Activated CD4-positive, alpha-beta T cell treated with anti-CD3 and anti-CD28 coated beads for 36 hours (primary cell): ENCODE measurements at regions not wholly inside any gene's neighbourhood (a gene's known extent, or its start where the extent isn't known, plus 50 kb on each side); places are given as distances from the start of the nearest gene placed in this dataset.

ENCODE experiments used
- ATAC-seq: fragments of 200-7000 bp; cut with Tn5 transposase; one replicate; pipeline ENCODE4 v1.10.0; 2021; ENCODE audit warnings: mild to moderate bottlenecking, moderate library complexity
- CTCF ChIA-PET: fragments of 350-600 bp; sonication (Branson Sonifier 250); formaldehyde crosslinking; loops from one replicate; lab custom pipeline; 2021; ENCODE audit warnings: antibody characterized with exemption; lab: Charles Lee
- POLR2A ChIA-PET: fragments of 350-600 bp; sonication (Branson Sonifier 250); formaldehyde crosslinking; loops from one replicate; lab custom pipeline; 2021; ENCODE audit warnings: antibody characterized with exemption, inconsistent platforms; lab: Charles Lee
- DNase-seq: peaks from one replicate; pipeline ENCODE4 v3.0.0-alpha.2; 2020
- H3K27ac Mint-ChIP-seq: one replicate; pipeline ENCODE4 v1.8.0; 2021; ENCODE audit warnings: mixed read lengths
- H3K27me3 Mint-ChIP-seq: one replicate; pipeline ENCODE4 v1.8.0; 2021; ENCODE audit warnings: mixed read lengths
- H3K36me3 Mint-ChIP-seq: one replicate; pipeline ENCODE4 v1.8.0; 2021; ENCODE audit warnings: low read depth, mixed read lengths
- H3K4me1 Mint-ChIP-seq: one replicate; pipeline ENCODE4 v1.8.0; 2021; ENCODE audit warnings: mixed read lengths
- H3K4me3 Mint-ChIP-seq: one replicate; pipeline ENCODE4 v1.8.0; 2021; ENCODE audit warnings: mild to moderate bottlenecking, moderate library complexity, mixed read lengths
- H3K9me3 Mint-ChIP-seq: one replicate; pipeline ENCODE4 v1.8.0; 2021; ENCODE audit warnings: low read depth, mixed read lengths
- intact Hi-C, 2 experiments: fragments of 100-400 bp; cut with DNase I in 1 of 2; cut with micrococcal nuclease in 1 of 2; formaldehyde crosslinking; loops; one replicate each; pipeline versions ENCODE4 v1.14.2 to v1.15.1; 2022 to 2024; cut with DNase I, micrococcal nuclease

DNA sequence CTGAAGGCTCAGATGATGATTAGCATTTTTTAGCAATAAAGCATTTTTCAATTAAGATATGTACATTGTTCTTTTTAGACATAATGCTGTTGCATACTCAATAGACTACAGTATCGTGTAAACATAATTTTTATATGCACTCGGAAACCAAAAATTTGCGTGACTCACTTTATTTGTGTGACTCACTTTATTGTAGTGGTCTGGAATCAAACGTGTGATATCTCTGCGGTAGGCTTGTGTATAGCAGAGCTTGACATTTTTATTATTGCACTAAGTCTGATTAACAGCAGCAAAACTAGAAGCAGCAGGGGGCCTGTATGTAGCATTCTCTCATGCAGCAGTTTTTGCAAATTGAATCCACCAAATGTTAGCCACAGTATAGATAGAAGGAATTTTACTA lies 119.1 kb upstream of the PRDX4 start:
- Mint-ChIP-seq H3K27ac (no peak overlapping the region), H3K27me3 (no peaks in the 10 kb centered on the region), H3K9me3 (no peaks in the 10 kb centered on the region), H3K36me3 (no peaks in the 10 kb centered on the region), H3K4me1 (no peaks in the 10 kb centered on the region), H3K4me3 (no peak overlapping the region)
- ChIA-PET CTCF (no interaction called here), POLR2A (no interaction called here)
- no peak for ATAC-seq
- intact Hi-C loops = no loop called here
- DNase-seq = no peak

DNA sequence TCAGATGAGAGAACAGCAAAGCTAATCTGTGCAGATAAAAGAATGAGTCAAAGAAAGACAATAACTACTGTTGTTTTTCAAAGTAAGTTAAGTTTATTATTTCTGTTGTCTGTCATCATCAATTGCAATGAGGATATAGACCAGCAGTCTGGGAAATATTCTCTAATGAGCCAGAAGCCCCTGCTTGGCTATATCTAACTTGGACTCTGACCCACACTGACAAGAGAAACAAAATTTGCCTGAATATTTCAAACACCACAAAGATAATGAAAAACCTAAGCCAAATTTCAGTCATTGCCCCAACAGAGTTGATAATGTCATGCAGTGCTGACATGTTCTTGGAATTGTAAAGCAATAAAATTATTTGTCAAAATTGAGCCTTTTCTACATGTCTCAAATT lies 115.0 kb upstream of the PRDX4 start:
- Mint-ChIP-seq H3K36me3 (no peaks in the 10 kb centered on the region), H3K27me3 (no peaks in the 10 kb centered on the region), H3K4me3 (no peak overlapping the region), H3K9me3 (peaks cover 5% of the 10 kb centered on the region), H3K27ac (no peak overlapping the region), H3K4me1 (no peaks in the 10 kb centered on the region)
- ATAC-seq (no peak), DNase-seq (no peak)
- intact Hi-C loops = no loop called here
- POLR2A ChIA-PET = no interaction called here
- CTCF ChIA-PET = no interaction called here

DNA sequence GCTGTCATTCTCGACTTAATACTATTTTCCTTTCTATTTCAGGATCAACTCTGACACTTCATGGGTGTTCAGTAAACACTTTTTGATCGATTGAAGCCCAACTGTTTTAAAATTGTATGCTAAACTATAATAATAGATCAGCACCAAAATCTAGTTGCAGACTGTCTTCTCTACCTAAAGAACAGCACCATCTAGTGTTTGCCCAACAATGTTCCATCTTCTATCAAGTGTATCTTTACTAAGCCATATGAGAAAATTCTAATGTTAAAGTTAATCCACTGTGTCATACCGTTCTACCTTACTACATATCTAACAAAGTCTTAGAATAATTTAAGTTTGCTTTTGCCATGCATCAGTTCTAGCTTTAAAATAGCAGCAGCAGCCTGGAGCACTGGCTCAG lies 113.0 kb upstream of the PRDX4 start:
- intact Hi-C loops = no loop called here
- ChIA-PET CTCF (no interaction called here), POLR2A (no interaction called here)
- no peak overlapping the region for H3K27ac Mint-ChIP-seq
- DNase-seq = no peak
- peaks cover 9% of the 10 kb centered on the region for H3K9me3 Mint-ChIP-seq
- H3K4me1 Mint-ChIP-seq = no peaks in the 10 kb centered on the region
- no peak for ATAC-seq
- no peaks in the 10 kb centered on the region for H3K36me3 Mint-ChIP-seq
- H3K27me3 Mint-ChIP-seq = no peaks in the 10 kb centered on the region
- H3K4me3 Mint-ChIP-seq = no peak overlapping the region

DNA sequence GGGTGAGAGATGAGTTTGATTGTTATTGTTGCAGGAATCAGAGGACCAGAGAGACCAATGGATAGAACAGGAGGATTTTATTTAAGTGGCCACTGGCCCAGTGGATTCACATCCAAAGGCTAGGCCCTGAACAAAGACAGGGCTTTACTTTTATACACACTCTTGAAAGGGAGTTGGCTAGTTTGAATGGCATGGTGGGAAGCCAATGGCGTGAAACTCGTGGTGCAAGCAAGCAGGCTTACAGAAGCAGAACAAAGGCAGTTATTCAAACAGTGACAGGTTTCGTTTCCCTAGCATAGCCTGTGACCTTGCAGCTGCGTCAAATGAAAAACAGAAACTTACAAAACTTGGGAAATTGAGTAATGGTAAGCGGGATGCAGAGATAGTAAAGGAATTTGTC lies 110.2 kb upstream of the PRDX4 start:
- ATAC-seq (no peak), DNase-seq (no peak)
- peaks cover 10% of the 10 kb centered on the region for H3K9me3 Mint-ChIP-seq
- POLR2A ChIA-PET = no interaction called here
- CTCF ChIA-PET = interaction anchor here (1.3 to 1.5 kb wide), 2 partner anchors 10 to 12 kb away, joined by 3 to 4 read pairs; no protein-coding TSS in a partner anchor
- no peak overlapping the region for H3K4me3 Mint-ChIP-seq
- intact Hi-C loops = no loop called here
- no peaks in the 10 kb centered on the region for H3K36me3 Mint-ChIP-seq
- H3K27ac Mint-ChIP-seq = no peak overlapping the region
- H3K4me1 Mint-ChIP-seq = no peaks in the 10 kb centered on the region
- H3K27me3 Mint-ChIP-seq = no peaks in the 10 kb centered on the region

DNA sequence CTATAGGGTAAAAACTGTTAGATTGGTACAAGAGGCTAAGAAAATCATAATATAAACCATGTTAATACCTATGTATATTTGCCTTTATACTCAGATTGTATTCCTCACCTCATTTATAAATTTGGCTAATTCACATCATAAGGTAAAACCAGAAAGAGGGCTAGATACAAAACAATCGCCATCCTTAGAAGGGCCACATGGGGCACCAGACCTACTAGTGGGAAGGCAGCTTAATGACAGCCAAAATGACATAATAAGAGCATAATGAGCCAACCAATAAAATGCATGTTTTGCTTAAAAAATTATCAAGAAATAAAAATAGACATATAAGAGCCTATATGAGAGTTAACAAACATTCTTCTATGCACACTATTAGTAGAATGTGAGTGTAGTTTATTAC lies 107.3 kb upstream of the PRDX4 start:
- H3K9me3 Mint-ChIP-seq = peaks cover 10% of the 10 kb centered on the region
- POLR2A ChIA-PET = no interaction called here

DNA sequence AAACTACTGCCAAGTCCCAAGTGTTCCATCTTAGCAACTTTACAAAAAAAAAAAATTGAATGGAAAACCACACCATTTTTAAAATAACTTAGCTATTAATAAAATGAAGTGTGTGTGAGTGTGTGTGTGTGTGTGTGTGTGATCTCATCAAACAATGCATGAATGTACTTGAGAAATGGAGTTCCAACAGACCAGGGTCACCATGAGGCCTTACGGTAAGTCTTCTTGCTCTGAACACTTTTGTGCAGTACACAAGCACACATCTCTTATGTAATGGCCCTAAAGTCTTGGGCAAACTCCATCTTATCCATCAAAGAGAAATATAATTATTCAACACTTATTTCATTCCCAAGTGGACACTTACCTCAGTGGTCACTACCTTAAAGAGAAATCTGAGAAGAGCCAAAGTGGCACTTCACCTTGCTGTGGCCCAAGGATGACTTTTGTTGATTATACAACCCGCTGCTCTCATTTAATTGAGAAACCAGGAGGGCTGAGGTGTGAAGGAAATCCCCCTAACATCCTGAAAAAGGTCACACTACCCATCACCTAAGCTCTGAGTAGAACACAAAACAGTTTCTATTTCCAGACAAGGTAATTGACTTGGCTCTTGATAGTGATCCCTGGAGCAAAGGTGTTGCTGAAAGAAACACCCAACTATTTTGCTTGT lies 96.5 kb upstream of the PRDX4 start:
- DNase-seq (no peak), ATAC-seq (no peak)
- no peak overlapping the region for H3K4me3 Mint-ChIP-seq
- peaks cover 2% of the 10 kb centered on the region for H3K27me3 Mint-ChIP-seq
- no peaks in the 10 kb centered on the region for H3K9me3 Mint-ChIP-seq
- no peaks in the 10 kb centered on the region for H3K4me1 Mint-ChIP-seq
- intact Hi-C loops = no loop called here
- H3K27ac Mint-ChIP-seq = no peak overlapping the region
- ChIA-PET CTCF (no interaction called here), POLR2A (no interaction called here)
- H3K36me3 Mint-ChIP-seq = no peaks in the 10 kb centered on the region

More for the DNA sequence above, 107.3 kb upstream of the PRDX4 start:
- intact Hi-C loops = no loop called here
- Mint-ChIP-seq H3K36me3 (no peaks in the 10 kb centered on the region), H3K4me1 (no peaks in the 10 kb centered on the region), H3K27me3 (no peaks in the 10 kb centered on the region), H3K27ac (no peak overlapping the region), H3K4me3 (no peak overlapping the region)
- no peak for DNase-seq
- CTCF ChIA-PET = no interaction called here
- no peak for ATAC-seq

DNA sequence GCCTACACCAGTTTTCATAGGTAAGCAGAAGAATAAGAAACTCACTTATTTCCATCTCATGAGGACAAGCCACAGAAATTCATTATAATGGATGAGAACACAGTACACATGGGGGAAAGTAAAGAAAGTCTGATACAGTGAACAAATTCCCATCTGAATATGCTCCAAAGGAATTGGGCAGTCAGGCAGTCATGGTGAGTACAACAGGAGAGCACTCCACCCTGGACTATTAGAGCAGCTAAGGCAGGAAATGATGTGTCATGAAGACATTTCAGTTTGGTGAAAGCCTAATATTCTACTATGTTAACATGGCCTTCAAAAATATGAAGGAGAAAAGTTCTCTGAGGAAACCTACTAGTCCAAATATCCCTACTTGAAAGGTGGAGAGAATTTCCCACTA lies 92.0 kb upstream of the PRDX4 start:
- intact Hi-C loops = no loop called here
- Mint-ChIP-seq H3K36me3 (no peaks in the 10 kb centered on the region), H3K27ac (no peak overlapping the region), H3K4me1 (no peaks in the 10 kb centered on the region), H3K27me3 (no peaks in the 10 kb centered on the region), H3K4me3 (no peak overlapping the region), H3K9me3 (no peaks in the 10 kb centered on the region)
- ChIA-PET CTCF (no interaction called here), POLR2A (no interaction called here)
- no peak for ATAC-seq
- no peak for DNase-seq

DNA sequence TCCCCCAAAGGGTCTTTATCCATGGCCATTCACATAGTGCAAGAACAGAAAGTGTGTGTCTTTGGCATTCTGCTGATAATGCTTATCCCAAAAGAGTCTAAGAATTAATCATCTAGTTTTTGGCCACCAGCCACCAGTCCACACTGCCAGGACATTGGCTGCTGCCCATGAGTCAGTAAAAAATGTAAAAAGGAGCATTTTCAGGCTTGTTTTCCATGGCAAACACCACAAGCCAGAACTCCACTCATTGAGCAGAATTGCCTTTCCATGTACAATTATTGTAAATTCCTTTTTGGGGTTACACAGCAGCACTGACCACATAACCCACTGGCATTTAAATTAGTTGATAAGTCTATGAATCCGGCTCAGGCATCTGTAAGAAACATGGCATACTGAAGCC lies 89.2 kb upstream of the PRDX4 start:
- Mint-ChIP-seq H3K4me1 (no peaks in the 10 kb centered on the region), H3K27me3 (no peaks in the 10 kb centered on the region), H3K4me3 (no peak overlapping the region), H3K27ac (no peak overlapping the region), H3K36me3 (no peaks in the 10 kb centered on the region), H3K9me3 (no peaks in the 10 kb centered on the region)
- intact Hi-C loops = no loop called here
- ChIA-PET POLR2A (no interaction called here), CTCF (no interaction called here)
- ATAC-seq = no peak
- DNase-seq = no peak

DNA sequence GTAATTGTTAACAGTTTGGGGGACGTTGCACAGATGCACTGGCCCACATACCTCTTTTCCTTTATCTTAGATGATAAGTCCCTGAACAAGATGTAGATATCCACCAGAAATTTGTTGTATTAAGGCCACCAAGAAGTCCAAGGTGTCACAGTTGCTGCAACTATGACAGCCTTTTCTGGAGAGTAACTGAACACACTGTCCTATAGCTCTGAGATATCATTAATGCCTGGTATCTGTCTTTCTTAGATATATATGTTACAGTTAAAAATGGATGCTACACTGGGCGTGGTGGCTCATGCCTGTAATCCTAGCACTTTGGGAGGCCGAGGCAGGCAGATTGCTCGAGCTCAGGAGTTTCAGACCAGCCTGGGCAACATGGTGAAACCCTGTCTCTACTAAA lies 77.8 kb upstream of the PRDX4 start:
- peaks cover 2% of the 10 kb centered on the region for H3K27me3 Mint-ChIP-seq
- no peak overlapping the region for H3K27ac Mint-ChIP-seq
- CTCF ChIA-PET = interaction anchor here (0.6 kb wide), 1 partner anchor 312 kb away, joined by 3 read pairs; no protein-coding TSS in a partner anchor
- intact Hi-C loops = no loop called here
- no peak for ATAC-seq
- H3K9me3 Mint-ChIP-seq = no peaks in the 10 kb centered on the region
- no peak overlapping the region for H3K4me3 Mint-ChIP-seq
- no peak for DNase-seq
- POLR2A ChIA-PET = no interaction called here
- no peaks in the 10 kb centered on the region for H3K36me3 Mint-ChIP-seq
- no peaks in the 10 kb centered on the region for H3K4me1 Mint-ChIP-seq

DNA sequence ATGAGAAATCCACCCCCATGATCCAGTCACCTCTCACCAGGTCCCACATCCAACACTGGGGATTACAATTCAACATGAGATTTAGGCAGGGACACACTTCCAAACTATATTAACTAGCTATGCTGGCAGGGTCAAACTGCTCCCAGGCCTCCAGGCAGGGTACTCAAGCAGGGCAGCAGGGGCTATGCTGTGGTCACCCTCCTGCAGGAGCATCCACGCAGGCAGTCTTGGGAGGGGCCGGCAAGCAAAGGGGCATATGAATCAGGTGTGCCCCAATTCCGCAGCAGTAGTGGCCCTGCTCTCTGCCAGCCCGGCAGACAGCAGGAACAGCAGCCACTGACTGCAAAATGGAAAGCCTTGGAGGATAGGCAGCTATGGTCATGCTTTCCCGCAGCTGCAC lies 74.6 kb upstream of the PRDX4 start:
- Mint-ChIP-seq H3K4me3 (no peak overlapping the region), H3K27me3 (peaks cover 2% of the 10 kb centered on the region), H3K4me1 (no peaks in the 10 kb centered on the region), H3K27ac (no peak overlapping the region), H3K9me3 (no peaks in the 10 kb centered on the region), H3K36me3 (no peaks in the 10 kb centered on the region)
- ChIA-PET CTCF (no interaction called here), POLR2A (no interaction called here)
- intact Hi-C loops = no loop called here
- DNase-seq (no peak), ATAC-seq (no peak)

DNA sequence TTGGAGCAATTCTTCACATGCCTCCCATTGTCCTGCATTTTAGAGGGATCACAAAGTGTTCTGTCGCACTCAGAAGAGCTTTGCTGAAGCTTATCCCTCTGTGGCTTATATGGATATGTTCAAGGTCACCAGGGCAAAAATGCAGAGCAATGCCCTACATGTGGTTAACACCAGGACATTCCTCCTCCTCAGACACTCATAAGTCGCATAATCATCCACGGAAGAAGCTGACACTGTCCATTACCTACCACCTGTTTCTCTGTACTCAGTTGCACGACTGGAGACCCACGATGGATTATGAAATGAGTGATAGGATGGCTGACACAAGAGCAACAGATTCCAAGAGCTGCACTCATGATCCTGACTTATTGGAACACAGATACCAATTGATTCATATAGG lies 68.7 kb upstream of the PRDX4 start:
- intact Hi-C loops = no loop called here
- H3K4me1 Mint-ChIP-seq = no peaks in the 10 kb centered on the region
- no peak overlapping the region for H3K4me3 Mint-ChIP-seq
- DNase-seq = no peak
- no peak for ATAC-seq
- no peak overlapping the region for H3K27ac Mint-ChIP-seq
- ChIA-PET POLR2A (no interaction called here), CTCF (no interaction called here)
- no peaks in the 10 kb centered on the region for H3K36me3 Mint-ChIP-seq
- H3K27me3 Mint-ChIP-seq = peaks cover 2% of the 10 kb centered on the region
- no peaks in the 10 kb centered on the region for H3K9me3 Mint-ChIP-seq

DNA sequence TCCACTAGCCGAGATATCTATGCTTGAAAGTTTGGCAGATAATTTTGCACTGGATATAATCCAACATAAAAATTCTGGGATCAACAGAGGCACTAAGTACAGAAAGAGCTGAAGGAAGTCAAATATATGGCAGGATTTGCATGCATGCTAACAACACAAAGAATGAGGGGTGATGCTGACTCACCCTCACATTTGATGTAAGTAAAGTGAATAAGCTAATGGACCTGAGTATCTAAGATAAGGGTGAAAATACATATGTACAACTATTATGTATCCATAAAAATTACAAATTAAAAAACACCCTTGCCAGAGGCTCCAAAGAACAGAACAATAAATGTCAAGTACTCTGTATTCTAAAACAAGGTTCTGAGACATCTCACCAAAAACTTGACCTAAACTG lies 63.8 kb upstream of the PRDX4 start:
- H3K27me3 Mint-ChIP-seq = peaks cover 2% of the 10 kb centered on the region
- H3K4me1 Mint-ChIP-seq = no peaks in the 10 kb centered on the region
- H3K27ac Mint-ChIP-seq = no peak overlapping the region
- ChIA-PET CTCF (no interaction called here), POLR2A (no interaction called here)
- H3K36me3 Mint-ChIP-seq = no peaks in the 10 kb centered on the region
- DNase-seq (no peak), ATAC-seq (no peak)
- intact Hi-C loops = no loop called here
- H3K4me3 Mint-ChIP-seq = no peak overlapping the region
- H3K9me3 Mint-ChIP-seq = no peaks in the 10 kb centered on the region

DNA sequence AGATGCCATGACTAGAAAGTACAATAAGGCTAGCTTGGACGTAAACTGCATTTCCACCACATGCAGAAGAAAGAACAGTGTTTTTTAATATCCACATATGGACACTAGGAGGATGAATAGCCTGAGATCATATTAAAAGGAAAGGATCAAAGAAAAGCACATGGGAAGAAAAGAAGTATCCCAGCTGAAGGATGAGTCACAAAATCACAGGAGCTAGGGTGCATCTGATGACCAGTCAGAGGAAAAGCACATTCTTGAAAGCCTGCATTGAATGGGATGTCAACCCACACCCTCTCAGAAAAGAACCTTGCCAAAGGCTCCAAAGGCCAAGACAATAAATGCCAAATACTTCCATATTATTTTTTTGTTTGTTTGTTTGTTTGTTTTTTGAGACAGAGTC lies 56.8 kb upstream of the PRDX4 start:
- DNase-seq (no peak), ATAC-seq (no peak)
- intact Hi-C loops = no loop called here
- no peaks in the 10 kb centered on the region for H3K4me1 Mint-ChIP-seq
- no peak overlapping the region for H3K4me3 Mint-ChIP-seq
- H3K27ac Mint-ChIP-seq = no peak overlapping the region
- POLR2A ChIA-PET = no interaction called here
- H3K9me3 Mint-ChIP-seq = no peaks in the 10 kb centered on the region
- CTCF ChIA-PET = no interaction called here
- no peaks in the 10 kb centered on the region for H3K36me3 Mint-ChIP-seq
- H3K27me3 Mint-ChIP-seq = no peaks in the 10 kb centered on the region
